ENCODE measurements at regions not wholly inside any gene's neighbourhood (a gene's known extent, or its start where the extent isn't known, plus 50 kb on each side); places are given as distances from the start of the nearest gene placed in this dataset.

DNA sequence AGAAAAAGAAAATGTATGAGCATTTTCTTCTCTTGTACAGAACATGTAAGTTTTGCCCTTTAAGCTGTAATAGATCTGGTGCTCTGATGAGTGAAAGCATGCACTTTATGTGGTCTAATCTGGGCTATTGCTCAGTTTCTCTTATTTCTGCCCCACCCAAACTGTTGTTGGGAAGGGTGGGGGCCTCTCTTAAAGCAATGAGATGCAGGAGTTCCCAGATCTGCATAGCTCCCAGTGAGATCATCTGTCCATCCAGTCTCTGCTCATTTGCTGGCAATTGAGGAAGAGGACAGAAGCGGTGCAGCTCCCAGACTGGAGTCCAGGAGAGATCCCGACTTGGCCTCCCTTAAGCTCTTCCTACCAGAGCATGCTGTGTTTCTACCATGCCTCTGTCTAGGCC, 114.9 kb upstream of the SORCS3 start:
- no peak overlapping the region for H3K27ac ChIP-seq (ENCODE audit: low read length)
- no peaks in the 10 kb centered on the region for H3K36me3 ChIP-seq (ENCODE audit: control insufficient read depth, insufficient read depth, low read length)
- no peaks in the 10 kb centered on the region for H3K4me1 ChIP-seq (ENCODE audit: control insufficient read depth, insufficient read depth, low read length)
- H3K4me3 ChIP-seq (ENCODE audit: low read length): no peak overlapping the region
- DNase-seq (ENCODE audit: low read depth, low spot score): no peak
- H3K9me3 ChIP-seq (ENCODE audit: control insufficient read depth, insufficient read depth, low read length): no peaks in the 10 kb centered on the region
- no CpG with 5 or more reads among the region's 2 CpGs for WGBS (ENCODE audit: insufficient coverage, insufficient read length)
- H3K27me3 ChIP-seq (ENCODE audit: control insufficient read depth, insufficient read depth, low read length): no peaks in the 10 kb centered on the region; the same call in 1 of the 2 replicates

DNA sequence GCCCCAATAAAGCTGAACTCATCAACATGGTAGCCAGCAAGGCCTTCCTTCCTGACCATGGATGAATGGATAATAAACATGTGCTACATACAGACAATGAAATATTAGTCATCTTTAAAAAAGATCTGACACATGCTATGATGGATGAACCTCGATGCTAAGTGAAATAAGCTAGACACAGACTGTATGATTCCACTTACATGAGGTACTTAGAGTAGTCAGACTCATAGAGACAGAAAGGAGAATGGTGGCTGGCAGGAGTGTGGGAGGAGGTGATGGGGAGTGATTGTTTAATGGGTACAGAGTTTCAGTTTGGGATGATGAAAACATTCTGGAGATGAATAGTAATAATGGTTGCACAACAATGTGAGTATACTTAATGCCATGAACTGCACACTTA, 114.1 kb upstream of the SORCS3 start:
- Histone ChIP-seq H3K27me3 (ENCODE audit: control insufficient read depth, insufficient read depth, low read length) (no peaks in the 10 kb centered on the region; the same call in 1 of the 2 replicates), H3K4me3 (ENCODE audit: low read length) (no peak overlapping the region), H3K36me3 (ENCODE audit: control insufficient read depth, insufficient read depth, low read length) (no peaks in the 10 kb centered on the region), H3K4me1 (ENCODE audit: control insufficient read depth, insufficient read depth, low read length) (no peaks in the 10 kb centered on the region), H3K27ac (ENCODE audit: low read length) (no peak overlapping the region), H3K9me3 (ENCODE audit: control insufficient read depth, insufficient read depth, low read length) (no peaks in the 10 kb centered on the region)
- WGBS (ENCODE audit: insufficient coverage, insufficient read length): no CpG with 5 or more reads among the region's 1 CpG
- no peak for DNase-seq (ENCODE audit: low read depth, low spot score)

DNA sequence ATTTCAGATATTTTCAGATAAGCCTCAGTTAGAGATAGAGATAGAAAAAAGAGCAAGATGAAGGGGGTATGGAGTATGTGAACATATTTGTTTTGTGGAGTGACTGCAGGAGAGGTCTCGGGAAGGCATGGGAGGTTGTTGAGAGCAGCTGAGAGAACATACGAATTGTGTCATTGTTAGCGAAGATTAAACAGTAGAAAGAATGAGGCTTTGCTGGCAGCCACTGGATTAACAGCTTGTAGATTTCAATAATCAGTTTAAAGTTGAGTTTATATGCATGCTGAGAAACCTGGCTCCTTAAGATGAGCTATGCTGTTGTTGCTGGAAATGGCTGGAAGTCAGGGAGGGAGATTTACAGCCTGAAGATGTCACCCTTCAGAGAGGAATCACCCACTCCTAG, 100.9 kb upstream of the SORCS3 start:
- H3K36me3 ChIP-seq (ENCODE audit: control insufficient read depth, insufficient read depth, low read length): no peaks in the 10 kb centered on the region
- no CpG with 5 or more reads among the region's 3 CpGs for WGBS (ENCODE audit: insufficient coverage, insufficient read length)
- no peak overlapping the region for H3K4me3 ChIP-seq (ENCODE audit: low read length)
- DNase-seq (ENCODE audit: low read depth, low spot score): no peak
- no peaks in the 10 kb centered on the region for H3K27me3 ChIP-seq (ENCODE audit: control insufficient read depth, insufficient read depth, low read length)
- no peak overlapping the region for H3K27ac ChIP-seq (ENCODE audit: low read length)
- no peaks in the 10 kb centered on the region for H3K9me3 ChIP-seq (ENCODE audit: control insufficient read depth, insufficient read depth, low read length)
- no peaks in the 10 kb centered on the region for H3K4me1 ChIP-seq (ENCODE audit: control insufficient read depth, insufficient read depth, low read length)

DNA sequence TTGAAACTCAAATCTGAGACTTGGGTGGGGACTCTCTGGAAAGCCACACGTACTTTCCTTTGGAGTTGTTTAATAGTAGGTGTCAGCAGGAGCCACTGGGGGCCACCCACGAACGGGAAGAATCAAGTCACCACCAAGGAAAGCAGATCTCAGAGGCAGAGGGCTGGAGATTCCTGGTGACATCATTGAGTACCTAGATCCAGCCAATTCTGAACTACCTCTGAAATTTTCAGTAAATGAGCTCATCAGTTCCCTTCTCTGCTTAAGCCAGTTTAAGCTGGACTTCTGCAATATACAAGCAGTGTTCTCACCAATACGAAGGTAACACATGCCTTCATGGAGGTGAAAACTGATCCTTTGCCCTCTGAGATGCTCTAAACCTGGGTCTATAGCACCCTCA, 99.3 kb upstream of the SORCS3 start:
- DNase-seq (ENCODE audit: low read depth, low spot score): no peak
- WGBS (ENCODE audit: insufficient coverage, insufficient read length): no CpG with 5 or more reads among the region's 4 CpGs

DNA sequence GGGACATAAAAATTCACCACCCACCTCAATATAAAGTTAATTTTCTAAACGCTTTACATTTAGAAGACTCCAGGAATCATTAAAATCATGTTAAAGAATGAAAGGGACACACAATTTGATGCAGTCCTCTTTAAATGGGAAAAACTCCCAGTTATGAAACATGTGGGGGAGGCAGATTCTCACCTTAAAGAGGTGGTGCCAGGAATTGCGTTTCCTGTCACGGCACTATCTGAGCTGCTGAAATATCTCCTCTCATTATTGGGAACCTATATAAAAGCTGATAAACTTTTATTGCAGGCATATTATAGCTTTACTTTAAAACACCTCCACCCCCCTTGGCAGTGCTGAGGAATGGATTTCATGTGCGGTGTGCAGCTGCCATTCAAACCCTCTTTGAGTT, 94.8 kb upstream of the SORCS3 start:
- Histone ChIP-seq H3K9me3 (ENCODE audit: control insufficient read depth, insufficient read depth, low read length) (no peaks in the 10 kb centered on the region), H3K4me1 (ENCODE audit: control insufficient read depth, insufficient read depth, low read length) (no peaks in the 10 kb centered on the region), H3K36me3 (ENCODE audit: control insufficient read depth, insufficient read depth, low read length) (no peaks in the 10 kb centered on the region), H3K27me3 (ENCODE audit: control insufficient read depth, insufficient read depth, low read length) (no peaks in the 10 kb centered on the region), H3K27ac (ENCODE audit: low read length) (no peak overlapping the region), H3K4me3 (ENCODE audit: low read length) (no peak overlapping the region)
- no CpG with 5 or more reads among the region's 4 CpGs for WGBS (ENCODE audit: insufficient coverage, insufficient read length)
- DNase-seq (ENCODE audit: low read depth, low spot score): no peak

More for the DNA sequence above, 99.3 kb upstream of the SORCS3 start:
- H3K36me3 ChIP-seq (ENCODE audit: control insufficient read depth, insufficient read depth, low read length): no peaks in the 10 kb centered on the region
- no peak overlapping the region for H3K4me3 ChIP-seq (ENCODE audit: low read length)
- no peaks in the 10 kb centered on the region for H3K4me1 ChIP-seq (ENCODE audit: control insufficient read depth, insufficient read depth, low read length)
- no peak overlapping the region for H3K27ac ChIP-seq (ENCODE audit: low read length)
- H3K9me3 ChIP-seq (ENCODE audit: control insufficient read depth, insufficient read depth, low read length): no peaks in the 10 kb centered on the region
- H3K27me3 ChIP-seq (ENCODE audit: control insufficient read depth, insufficient read depth, low read length): no peaks in the 10 kb centered on the region

DNA sequence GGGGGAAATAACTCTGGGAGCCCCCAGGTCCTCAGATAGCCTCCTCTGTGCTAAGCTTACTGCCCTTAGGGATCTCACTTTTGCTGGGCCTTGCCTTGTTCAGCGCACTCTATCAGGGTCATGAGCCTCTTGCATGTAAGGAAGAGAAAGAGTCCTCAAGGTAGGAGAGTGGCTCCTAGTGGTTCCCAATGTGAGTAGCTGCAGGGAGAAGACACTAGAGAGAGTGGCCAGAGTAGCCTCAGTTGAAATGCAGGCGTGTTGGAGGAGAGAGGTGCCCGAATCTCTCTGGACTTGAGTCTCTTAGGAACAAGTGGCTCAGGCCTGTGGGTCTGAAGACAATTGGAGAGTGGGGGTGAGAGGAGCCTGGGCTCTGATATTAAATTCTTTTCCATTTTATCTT, 94.3 kb upstream of the SORCS3 start:
- no peaks in the 10 kb centered on the region for H3K4me1 ChIP-seq (ENCODE audit: control insufficient read depth, insufficient read depth, low read length)
- H3K27ac ChIP-seq (ENCODE audit: low read length): no peak overlapping the region
- no peak overlapping the region for H3K4me3 ChIP-seq (ENCODE audit: low read length)
- no peaks in the 10 kb centered on the region for H3K36me3 ChIP-seq (ENCODE audit: control insufficient read depth, insufficient read depth, low read length)
- WGBS (ENCODE audit: insufficient coverage, insufficient read length): no CpG with 5 or more reads among the region's 3 CpGs
- H3K9me3 ChIP-seq (ENCODE audit: control insufficient read depth, insufficient read depth, low read length): no peaks in the 10 kb centered on the region
- no peak for DNase-seq (ENCODE audit: low read depth, low spot score)
- H3K27me3 ChIP-seq (ENCODE audit: control insufficient read depth, insufficient read depth, low read length): no peaks in the 10 kb centered on the region

DNA sequence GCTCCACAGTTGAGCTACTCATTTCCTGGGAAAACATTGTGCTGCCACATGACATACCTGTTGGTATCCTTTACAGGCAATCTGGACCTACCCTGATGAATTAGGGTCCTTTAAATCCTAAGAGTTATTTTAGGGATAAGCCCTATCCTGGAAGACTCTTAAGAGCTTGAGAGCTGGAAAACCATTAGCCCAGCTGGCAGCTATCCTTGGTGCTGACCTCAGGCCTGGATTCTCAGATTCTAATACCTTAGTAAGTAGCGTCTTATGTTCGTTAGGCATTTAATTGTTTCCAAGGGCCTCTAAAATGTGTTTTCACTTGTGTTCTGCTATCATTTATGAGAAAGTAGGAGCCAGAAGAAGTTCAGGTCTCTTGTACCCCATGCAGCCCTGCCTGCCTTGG, 93.0 kb upstream of the SORCS3 start:
- DNase-seq (ENCODE audit: low read depth, low spot score): no peak
- Histone ChIP-seq H3K4me1 (ENCODE audit: control insufficient read depth, insufficient read depth, low read length) (no peaks in the 10 kb centered on the region), H3K27me3 (ENCODE audit: control insufficient read depth, insufficient read depth, low read length) (no peaks in the 10 kb centered on the region), H3K36me3 (ENCODE audit: control insufficient read depth, insufficient read depth, low read length) (no peaks in the 10 kb centered on the region), H3K4me3 (ENCODE audit: low read length) (no peak overlapping the region), H3K27ac (ENCODE audit: low read length) (no peak overlapping the region), H3K9me3 (ENCODE audit: control insufficient read depth, insufficient read depth, low read length) (no peaks in the 10 kb centered on the region)
- WGBS (ENCODE audit: insufficient coverage, insufficient read length): no CpG with 5 or more reads among the region's 2 CpGs

DNA sequence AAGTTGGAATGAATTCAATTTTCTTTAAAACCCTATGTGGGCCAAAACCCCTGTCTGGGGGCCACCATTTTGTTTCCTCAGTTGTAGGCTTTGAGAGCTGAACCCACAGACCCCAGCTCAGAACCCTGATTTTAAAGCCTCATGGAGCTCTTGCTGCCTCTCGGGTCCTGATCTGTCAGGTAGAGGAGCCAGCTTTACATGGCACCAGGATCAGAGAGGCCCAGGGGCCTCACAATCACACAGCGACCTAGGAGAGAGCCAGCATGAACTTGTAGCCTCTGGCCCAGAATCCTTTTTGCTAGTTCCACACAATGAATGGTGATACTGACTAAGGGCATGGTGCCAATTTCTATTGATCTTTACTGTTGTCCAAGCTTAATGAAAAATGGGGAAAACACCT, 84.3 kb upstream of the SORCS3 start:
- H3K27me3 ChIP-seq (ENCODE audit: control insufficient read depth, insufficient read depth, low read length): no peaks in the 10 kb centered on the region
- DNase-seq (ENCODE audit: low read depth, low spot score): no peak
- no peak overlapping the region for H3K4me3 ChIP-seq (ENCODE audit: low read length)
- no peaks in the 10 kb centered on the region for H3K36me3 ChIP-seq (ENCODE audit: control insufficient read depth, insufficient read depth, low read length)
- H3K4me1 ChIP-seq (ENCODE audit: control insufficient read depth, insufficient read depth, low read length): no peaks in the 10 kb centered on the region
- H3K27ac ChIP-seq (ENCODE audit: low read length): no peak overlapping the region
- no peaks in the 10 kb centered on the region for H3K9me3 ChIP-seq (ENCODE audit: control insufficient read depth, insufficient read depth, low read length)
- WGBS (ENCODE audit: insufficient coverage, insufficient read length): no CpG with 5 or more reads among the region's 2 CpGs

DNA sequence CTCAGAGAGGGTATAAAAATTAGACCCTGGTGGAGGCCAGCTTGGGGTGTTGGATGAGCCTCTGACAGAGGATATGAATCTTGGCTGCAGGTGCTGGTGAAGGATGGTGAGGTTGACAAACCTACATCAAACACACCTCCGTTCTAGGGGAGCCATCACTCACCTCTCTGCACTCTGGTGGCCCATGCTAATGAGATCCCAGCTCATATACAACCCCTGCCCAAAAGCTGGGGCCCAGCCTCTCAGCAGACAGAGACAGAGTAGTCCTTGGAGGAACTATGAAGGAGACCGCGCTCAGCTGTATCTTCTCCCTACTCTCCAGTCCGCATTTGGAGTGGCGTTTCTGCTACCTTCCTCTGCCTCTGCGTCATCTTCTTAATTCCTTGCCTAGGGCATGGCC, 83.1 kb upstream of the SORCS3 start:
- no peaks in the 10 kb centered on the region for H3K27me3 ChIP-seq (ENCODE audit: control insufficient read depth, insufficient read depth, low read length)
- no peaks in the 10 kb centered on the region for H3K36me3 ChIP-seq (ENCODE audit: control insufficient read depth, insufficient read depth, low read length)
- no CpG with 5 or more reads among the region's 6 CpGs for WGBS (ENCODE audit: insufficient coverage, insufficient read length)

DNA sequence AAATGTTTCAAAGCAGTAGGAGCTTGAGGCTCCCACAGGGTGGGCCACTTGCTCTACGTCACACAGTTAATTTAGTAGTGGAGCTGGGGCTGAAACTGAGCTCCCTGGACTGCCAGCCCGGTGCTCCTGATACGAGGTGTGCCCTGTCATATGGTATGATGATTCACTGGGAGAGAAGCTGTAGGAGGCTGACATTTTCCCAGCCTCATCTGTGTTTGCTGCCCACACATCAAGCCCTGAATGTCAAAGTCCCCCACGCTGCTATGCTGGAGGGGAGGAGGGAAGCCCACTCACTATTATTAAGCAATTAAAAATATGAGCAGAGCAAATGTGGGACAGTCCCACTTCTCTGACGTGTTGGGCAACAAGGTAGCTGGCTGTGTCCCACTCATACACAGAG, 81.2 kb upstream of the SORCS3 start:
- Histone ChIP-seq H3K27ac (ENCODE audit: low read length) (no peak overlapping the region), H3K4me3 (ENCODE audit: low read length) (no peak overlapping the region), H3K4me1 (ENCODE audit: control insufficient read depth, insufficient read depth, low read length) (no peaks in the 10 kb centered on the region), H3K27me3 (ENCODE audit: control insufficient read depth, insufficient read depth, low read length) (no peaks in the 10 kb centered on the region), H3K36me3 (ENCODE audit: control insufficient read depth, insufficient read depth, low read length) (no peaks in the 10 kb centered on the region), H3K9me3 (ENCODE audit: control insufficient read depth, insufficient read depth, low read length) (no peaks in the 10 kb centered on the region)
- WGBS (ENCODE audit: insufficient coverage, insufficient read length): no CpG with 5 or more reads among the region's 5 CpGs
- DNase-seq (ENCODE audit: low read depth, low spot score): no peak

More for the DNA sequence above, 83.1 kb upstream of the SORCS3 start:
- Histone ChIP-seq H3K9me3 (ENCODE audit: control insufficient read depth, insufficient read depth, low read length) (no peaks in the 10 kb centered on the region), H3K4me1 (ENCODE audit: control insufficient read depth, insufficient read depth, low read length) (no peaks in the 10 kb centered on the region), H3K27ac (ENCODE audit: low read length) (no peak overlapping the region), H3K4me3 (ENCODE audit: low read length) (no peak overlapping the region)
- no peak for DNase-seq (ENCODE audit: low read depth, low spot score)

DNA sequence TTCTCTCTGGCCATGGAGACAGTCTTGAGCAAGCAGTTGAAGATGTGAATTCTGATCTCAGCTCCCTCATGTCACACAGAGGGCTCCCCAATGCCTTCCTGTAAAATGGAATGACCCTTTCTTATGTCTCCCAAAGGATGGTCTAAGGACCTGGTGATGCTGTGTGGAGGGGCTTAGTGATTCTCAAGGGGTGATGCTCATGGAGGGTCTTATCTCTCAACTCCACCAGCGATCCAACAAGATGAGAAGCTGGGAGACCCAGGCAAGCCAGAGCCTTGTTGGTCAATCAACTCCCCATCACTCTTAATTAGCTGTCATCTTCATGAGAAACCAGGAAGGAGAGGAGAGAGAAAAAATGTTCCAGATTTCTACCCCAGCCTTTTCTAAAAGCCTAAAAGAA, 78.0 kb upstream of the SORCS3 start:
- no peaks in the 10 kb centered on the region for H3K9me3 ChIP-seq (ENCODE audit: control insufficient read depth, insufficient read depth, low read length)
- no CpG with 5 or more reads among the region's 1 CpG for WGBS (ENCODE audit: insufficient coverage, insufficient read length)
- no peaks in the 10 kb centered on the region for H3K4me1 ChIP-seq (ENCODE audit: control insufficient read depth, insufficient read depth, low read length)
- no peaks in the 10 kb centered on the region for H3K36me3 ChIP-seq (ENCODE audit: control insufficient read depth, insufficient read depth, low read length)
- H3K4me3 ChIP-seq (ENCODE audit: low read length): no peak overlapping the region
- H3K27ac ChIP-seq (ENCODE audit: low read length): no peak overlapping the region
- no peak for DNase-seq (ENCODE audit: low read depth, low spot score)
- no peaks in the 10 kb centered on the region for H3K27me3 ChIP-seq (ENCODE audit: control insufficient read depth, insufficient read depth, low read length)

Data from iPS DF 6.9 (cell line).